ENCODE measurements at regions not wholly inside any gene's neighbourhood (a gene's known extent, or its start where the extent isn't known, plus 50 kb on each side); places are given as distances from the start of the nearest gene placed in this dataset.
A peak's percentile ranks its signal among the peaks of the same experiment; 100 is the strongest.

GRCh38 chr1:229035054-229035747 is 235.7 kb upstream of the RAB4A start:
- H3K9ac ChIP-seq (ENCODE audit: low read length), result no peak overlapping the region
- DNase-seq, result no peak
- no peak overlapping the region for H3K4me2 ChIP-seq (ENCODE audit: low read length)
- H3K23ac ChIP-seq (ENCODE audit: low read length), result no peak overlapping the region
- no peak overlapping the region for H3K4ac ChIP-seq (ENCODE audit: low read depth, low read length)
- H3K79me2 ChIP-seq (ENCODE audit: control insufficient read depth, insufficient read depth, low read length), result no peaks in the 10 kb centered on the region
- no peak overlapping the region for H2AK5ac ChIP-seq (ENCODE audit: low read length)
- no peak overlapping the region for H4K8ac ChIP-seq (ENCODE audit: low read depth, low read length)
- H3K79me1 ChIP-seq (ENCODE audit: low read length), result no peaks in the 10 kb centered on the region
- no peaks in the 10 kb centered on the region for H3K27me3 ChIP-seq (ENCODE audit: insufficient read depth, low read length, poor library complexity)
- H3K56ac ChIP-seq (ENCODE audit: low read length), result no peak overlapping the region
- no peaks in the 10 kb centered on the region for H3K4me1 ChIP-seq (ENCODE audit: control insufficient read depth, low read depth, low read length)
- no peak overlapping the region for H2BK5ac ChIP-seq (ENCODE audit: low read length)
- H3K27ac ChIP-seq (ENCODE audit: low read depth, low read length), result no peak overlapping the region
- H3K4me3 ChIP-seq (ENCODE audit: low read length), result no peak overlapping the region
- peak overlapping the region; percentile 57 for H2BK15ac ChIP-seq (replicated peaks; ENCODE audit: low read depth)
- no peak overlapping the region for H4K5ac ChIP-seq (ENCODE audit: low read length)
- H3K18ac ChIP-seq (ENCODE audit: low read length), result no peak overlapping the region
- no peak overlapping the region for H2BK120ac ChIP-seq (ENCODE audit: low read depth, low read length)
- no peaks in the 10 kb centered on the region for H3K36me3 ChIP-seq (ENCODE audit: control insufficient read depth, insufficient read depth, low read length)
- WGBS (ENCODE audit: extremely low coverage, insufficient coverage, low lambda C conversion rate), result no CpG with 5 or more reads among the region's 6 CpGs

DNA sequence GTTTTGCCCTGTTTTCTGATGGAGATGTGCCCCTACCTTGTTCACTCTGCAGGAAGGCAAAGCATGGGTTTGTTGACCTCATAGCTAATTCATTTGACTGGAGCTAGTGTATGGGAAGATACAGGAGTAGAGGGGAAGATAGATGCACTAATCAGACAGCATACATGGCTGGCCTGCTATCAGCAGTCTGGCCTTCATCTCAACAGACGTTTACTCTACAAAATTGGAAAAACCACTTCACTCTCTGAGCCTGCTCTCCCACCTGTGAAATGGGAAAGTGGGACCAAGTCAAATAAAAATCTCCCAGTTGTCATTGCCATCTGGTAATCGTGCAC is 235.2 kb upstream of the RAB4A start:
- Histone ChIP-seq H3K79me2 (ENCODE audit: control insufficient read depth, insufficient read depth, low read length) (no peaks in the 10 kb centered on the region), H2AK5ac (ENCODE audit: low read length) (no peak overlapping the region), H3K56ac (ENCODE audit: low read length) (no peak overlapping the region), H2BK5ac (ENCODE audit: low read length) (no peak overlapping the region), H3K18ac (ENCODE audit: low read length) (no peak overlapping the region), H3K23ac (ENCODE audit: low read length) (no peak overlapping the region), H3K4ac (ENCODE audit: low read depth, low read length) (no peak overlapping the region), H3K79me1 (ENCODE audit: low read length) (no peaks in the 10 kb centered on the region), H4K5ac (ENCODE audit: low read length) (no peak overlapping the region), H2BK120ac (ENCODE audit: low read depth, low read length) (no peak overlapping the region), H3K4me2 (ENCODE audit: low read length) (no peak overlapping the region), H3K27me3 (ENCODE audit: insufficient read depth, low read length, poor library complexity) (no peaks in the 10 kb centered on the region), H3K36me3 (ENCODE audit: control insufficient read depth, insufficient read depth, low read length) (no peaks in the 10 kb centered on the region), H4K8ac (ENCODE audit: low read depth, low read length) (no peak overlapping the region), H3K4me3 (ENCODE audit: low read length) (no peak overlapping the region), H3K4me1 (ENCODE audit: control insufficient read depth, low read depth, low read length) (no peaks in the 10 kb centered on the region), H2BK15ac (replicated peaks; ENCODE audit: low read depth) (no peak overlapping the region), H3K9ac (ENCODE audit: low read length) (no peak overlapping the region), H3K27ac (ENCODE audit: low read depth, low read length) (no peak overlapping the region)
- WGBS (ENCODE audit: extremely low coverage, insufficient coverage, low lambda C conversion rate), result no CpG with 5 or more reads among the region's 2 CpGs
- no peak for DNase-seq

DNA sequence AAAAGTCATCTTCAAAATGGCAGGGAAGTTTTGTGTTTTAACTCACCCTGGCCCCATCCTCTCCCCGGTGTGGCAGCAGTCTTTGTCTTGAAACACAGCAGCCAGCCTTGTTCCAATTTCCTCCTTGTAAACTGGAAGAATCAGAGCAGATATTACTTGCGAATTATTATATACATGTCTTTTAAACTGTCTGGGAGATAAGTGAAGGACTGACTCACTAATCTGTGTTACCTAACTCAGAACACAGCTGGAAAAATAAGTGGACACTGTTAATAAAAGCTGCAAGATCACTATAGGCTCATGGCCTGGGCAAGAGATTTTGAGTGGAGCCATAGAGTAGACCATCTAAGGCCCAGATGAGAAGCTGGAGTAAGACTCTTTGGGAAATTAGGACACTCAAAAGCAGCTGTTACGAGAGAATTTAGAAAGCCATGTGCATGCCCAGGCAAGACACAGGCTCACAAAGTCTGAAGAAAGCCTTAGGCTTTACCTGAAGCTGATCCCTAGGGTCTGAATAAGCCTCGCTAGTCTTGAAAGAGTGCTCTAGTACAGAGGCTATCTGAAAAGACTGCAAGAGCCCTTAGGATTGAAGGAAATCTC is 233.0 kb upstream of the RAB4A start:
- no peaks in the 10 kb centered on the region for H3K79me2 ChIP-seq (ENCODE audit: control insufficient read depth, insufficient read depth, low read length)

DNA sequence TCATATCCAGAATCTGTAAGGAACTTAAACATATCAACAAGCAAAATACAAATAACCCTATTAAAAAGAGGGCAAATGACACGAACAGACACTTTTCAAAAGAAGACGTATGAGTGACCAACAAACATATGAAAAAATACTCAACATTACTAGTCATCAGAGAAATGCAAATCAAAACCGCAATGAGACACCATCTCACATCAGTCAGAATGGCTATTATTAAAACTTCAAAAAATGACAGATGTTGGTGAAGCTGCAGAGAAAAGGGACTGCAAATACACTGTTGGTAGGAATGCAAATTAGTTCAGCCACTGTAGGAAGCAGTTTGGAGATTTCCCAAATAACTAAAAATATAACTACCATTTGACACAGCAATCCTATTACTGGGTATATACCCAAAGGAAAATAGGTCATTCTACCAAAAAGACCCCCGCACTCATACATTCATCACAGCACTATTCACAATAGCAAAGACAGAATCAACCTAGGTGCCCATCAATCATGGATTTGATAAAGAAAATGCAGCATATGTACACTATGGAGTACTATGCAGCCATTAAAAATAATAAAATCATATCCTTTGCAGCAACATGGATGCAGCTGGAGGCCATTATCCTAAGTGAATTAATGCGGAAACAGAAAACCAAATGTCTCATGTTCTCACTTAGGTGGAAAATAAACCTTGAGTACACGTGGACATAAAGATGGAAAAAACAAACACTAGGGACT is 230.1 kb upstream of the RAB4A start:
- Histone ChIP-seq H3K27me3 (ENCODE audit: insufficient read depth, low read length, poor library complexity) (no peaks in the 10 kb centered on the region), H2BK15ac (replicated peaks; ENCODE audit: low read depth) (no peak overlapping the region), H2BK5ac (ENCODE audit: low read length) (no peak overlapping the region), H3K4me3 (ENCODE audit: low read length) (no peak overlapping the region), H3K4ac (ENCODE audit: low read depth, low read length) (no peak overlapping the region), H3K18ac (ENCODE audit: low read length) (no peak overlapping the region), H2AK5ac (ENCODE audit: low read length) (no peak overlapping the region), H3K79me2 (ENCODE audit: control insufficient read depth, insufficient read depth, low read length) (no peaks in the 10 kb centered on the region), H2BK120ac (ENCODE audit: low read depth, low read length) (no peak overlapping the region), H3K27ac (ENCODE audit: low read depth, low read length) (no peak overlapping the region), H3K4me1 (ENCODE audit: control insufficient read depth, low read depth, low read length) (no peaks in the 10 kb centered on the region), H3K4me2 (ENCODE audit: low read length) (no peak overlapping the region), H3K79me1 (ENCODE audit: low read length) (no peaks in the 10 kb centered on the region), H4K8ac (ENCODE audit: low read depth, low read length) (no peak overlapping the region), H3K36me3 (ENCODE audit: control insufficient read depth, insufficient read depth, low read length) (no peaks in the 10 kb centered on the region), H4K5ac (ENCODE audit: low read length) (no peak overlapping the region), H3K56ac (ENCODE audit: low read length) (no peak overlapping the region), H3K23ac (ENCODE audit: low read length) (no peak overlapping the region), H3K9ac (ENCODE audit: low read length) (no peak overlapping the region)
- no CpG with 5 or more reads among the region's 6 CpGs for WGBS (ENCODE audit: extremely low coverage, insufficient coverage, low lambda C conversion rate)
- no peak for DNase-seq

More for the DNA sequence above, 233.0 kb upstream of the RAB4A start:
- H3K18ac ChIP-seq (ENCODE audit: low read length), result peak overlapping the region; percentile 84
- no peak overlapping the region for H3K23ac ChIP-seq (ENCODE audit: low read length)
- no peak overlapping the region for H3K9ac ChIP-seq (ENCODE audit: low read length)
- H3K4me1 ChIP-seq (ENCODE audit: control insufficient read depth, low read depth, low read length), result no peaks in the 10 kb centered on the region
- H2BK120ac ChIP-seq (ENCODE audit: low read depth, low read length), result no peak overlapping the region
- no peak overlapping the region for H2BK15ac ChIP-seq (replicated peaks; ENCODE audit: low read depth)
- H3K36me3 ChIP-seq (ENCODE audit: control insufficient read depth, insufficient read depth, low read length), result no peaks in the 10 kb centered on the region
- WGBS (ENCODE audit: extremely low coverage, insufficient coverage, low lambda C conversion rate), result no CpG with 5 or more reads among the region's 4 CpGs
- no peak overlapping the region for H4K5ac ChIP-seq (ENCODE audit: low read length)
- H3K56ac ChIP-seq (ENCODE audit: low read length), result no peak overlapping the region
- no peak overlapping the region for H2AK5ac ChIP-seq (ENCODE audit: low read length)
- no peak overlapping the region for H3K4me2 ChIP-seq (ENCODE audit: low read length)
- peak overlapping the region; percentile 68 for H3K4ac ChIP-seq (ENCODE audit: low read depth, low read length)
- H3K4me3 ChIP-seq (ENCODE audit: low read length), result no peak overlapping the region
- no peak overlapping the region for H2BK5ac ChIP-seq (ENCODE audit: low read length)
- DNase-seq, result no peak
- no peaks in the 10 kb centered on the region for H3K79me1 ChIP-seq (ENCODE audit: low read length)
- H4K8ac ChIP-seq (ENCODE audit: low read depth, low read length), result no peak overlapping the region
- H3K27me3 ChIP-seq (ENCODE audit: insufficient read depth, low read length, poor library complexity), result no peaks in the 10 kb centered on the region
- H3K27ac ChIP-seq (ENCODE audit: low read depth, low read length), result no peak overlapping the region

GRCh38 chr1:229041946-229042345 is 229.0 kb upstream of the RAB4A start:
- Histone ChIP-seq H3K4me2 (ENCODE audit: low read length) (no peak overlapping the region), H2AK5ac (ENCODE audit: low read length) (no peak overlapping the region), H3K4me3 (ENCODE audit: low read length) (no peak overlapping the region), H3K23ac (ENCODE audit: low read length) (no peak overlapping the region), H2BK15ac (replicated peaks; ENCODE audit: low read depth) (no peak overlapping the region), H2BK120ac (ENCODE audit: low read depth, low read length) (no peak overlapping the region), H4K8ac (ENCODE audit: low read depth, low read length) (no peak overlapping the region), H3K56ac (ENCODE audit: low read length) (no peak overlapping the region), H3K79me1 (ENCODE audit: low read length) (no peaks in the 10 kb centered on the region), H3K4me1 (ENCODE audit: control insufficient read depth, low read depth, low read length) (no peaks in the 10 kb centered on the region), H3K4ac (ENCODE audit: low read depth, low read length) (no peak overlapping the region), H3K9ac (ENCODE audit: low read length) (no peak overlapping the region), H3K36me3 (ENCODE audit: control insufficient read depth, insufficient read depth, low read length) (no peaks in the 10 kb centered on the region), H3K27ac (ENCODE audit: low read depth, low read length) (no peak overlapping the region), H2BK5ac (ENCODE audit: low read length) (no peak overlapping the region), H3K27me3 (ENCODE audit: insufficient read depth, low read length, poor library complexity) (no peaks in the 10 kb centered on the region), H4K5ac (ENCODE audit: low read length) (no peak overlapping the region), H3K79me2 (ENCODE audit: control insufficient read depth, insufficient read depth, low read length) (no peaks in the 10 kb centered on the region), H3K18ac (ENCODE audit: low read length) (no peak overlapping the region)
- DNase-seq, result peak; percentile 66
- WGBS (ENCODE audit: extremely low coverage, insufficient coverage, low lambda C conversion rate), result no CpG with 5 or more reads among the region's 9 CpGs

Data from mesendoderm (in vitro differentiated cells).